Mesenchymal stem cell (in vitro differentiated cells and primary cell): ENCODE measurements at regions not wholly inside any gene's neighbourhood (a gene's known extent, or its start where the extent isn't known, plus 50 kb on each side); places are given as distances from the start of the nearest gene placed in this dataset.

ENCODE experiments used
- DNase-seq: peaks from one replicate; pipeline ENCODE4 v3.0.0-alpha.2; 2013
- H2AFZ ChIP-seq: one replicate; pipeline ENCODE4 v1.6.1; 2013; ENCODE audit warnings: low read depth, mild to moderate bottlenecking, control low read depth, inconsistent platforms, low read length, moderate library complexity
- H2AK5ac ChIP-seq: 2 replicates; pipeline ENCODE4 v1.6.1; 2013; ENCODE audit warnings: low read length, moderate library complexity, mild to moderate bottlenecking, inconsistent platforms; ENCODE audit not compliant: severe bottlenecking
- H2BK120ac ChIP-seq: one replicate; pipeline ENCODE4 v1.6.1; 2013; ENCODE audit warnings: low read depth, mild to moderate bottlenecking, inconsistent platforms, low read length, moderate library complexity
- H2BK12ac ChIP-seq, 2 experiments: one replicate each; pipeline ENCODE4 v1.6.1; 2013; ENCODE audit warnings: inconsistent platforms in 2 of 2, low read length in 2 of 2, mild to moderate bottlenecking in 2 of 2, moderate library complexity in 2 of 2, control low read depth in 1 of 2
- H2BK15ac ChIP-seq: one replicate; pipeline ENCODE4 v1.6.1; 2013; ENCODE audit warnings: mild to moderate bottlenecking, low read depth, inconsistent platforms; ENCODE audit not compliant: poor library complexity, severe bottlenecking
- H2BK5ac ChIP-seq: 2 replicates; pipeline ENCODE4 v1.6.1; 2013; ENCODE audit warnings: low read depth, mild to moderate bottlenecking, low read length, control low read depth, inconsistent platforms; ENCODE audit not compliant: poor library complexity, severe bottlenecking
- H3K14ac ChIP-seq, 2 experiments: one replicate each; pipeline ENCODE4 v1.6.1; 2013; ENCODE audit warnings: inconsistent platforms in 2 of 2, low read length in 2 of 2, control low read depth in 1 of 2, mild to moderate bottlenecking in 1 of 2, moderate library complexity in 1 of 2
- H3K18ac ChIP-seq, 2 experiments: one replicate each; pipeline ENCODE4 v1.6.1; 2013; ENCODE audit warnings: inconsistent platforms in 2 of 2, low read length in 2 of 2, control low read depth in 1 of 2, low read depth in 1 of 2, mild to moderate bottlenecking in 1 of 2
- H3K23ac ChIP-seq, 2 experiments: one replicate each; pipeline ENCODE4 v1.6.1; 2013; ENCODE audit warnings: inconsistent platforms in 2 of 2, low read length in 2 of 2, mild to moderate bottlenecking in 2 of 2, moderate library complexity in 2 of 2, control low read depth in 1 of 2
- H3K27ac ChIP-seq: 2 replicates; pipeline ENCODE4 v1.5.1; 2013; ENCODE audit warnings: mild to moderate bottlenecking, moderate library complexity, low read length, control low read depth, inconsistent platforms; ENCODE audit not compliant: poor library complexity, severe bottlenecking
- H3K27me3 ChIP-seq, 2 experiments: 2 replicates each; pipeline versions ENCODE4 v1.6.1 to v1.7.0; 2013; ENCODE audit warnings: low read length in 2 of 2, mild to moderate bottlenecking in 2 of 2, moderate library complexity in 2 of 2, control low read depth in 1 of 2, inconsistent platforms in 1 of 2; ENCODE audit not compliant: control insufficient read depth in 1 of 2, insufficient read depth in 1 of 2
- H3K36me3 ChIP-seq, 2 experiments: 2 replicates each; pipeline versions ENCODE4 v1.6.1 to v1.7.0; 2013; ENCODE audit warnings: low read length in 2 of 2, control low read depth in 1 of 2, inconsistent platforms in 1 of 2, low read depth in 1 of 2, mild to moderate bottlenecking in 1 of 2; ENCODE audit not compliant: insufficient read depth in 2 of 2, control insufficient read depth in 1 of 2
- H3K4ac ChIP-seq, 2 experiments: one replicate each; pipeline ENCODE4 v1.6.1; 2013; ENCODE audit warnings: inconsistent platforms in 2 of 2, low read length in 2 of 2, mild to moderate bottlenecking in 2 of 2, moderate library complexity in 2 of 2, control low read depth in 1 of 2, low read depth in 1 of 2
- H3K4me1 ChIP-seq: 2 replicates; pipeline ENCODE4 v1.6.1; 2013; ENCODE audit warnings: low read depth, low read length, control low read depth; ENCODE audit not compliant: control insufficient read depth, insufficient read depth
- H3K4me2 ChIP-seq: 2 replicates; pipeline ENCODE4 v1.6.1; 2013; ENCODE audit warnings: low read length, mild to moderate bottlenecking, inconsistent platforms; ENCODE audit not compliant: poor library complexity, severe bottlenecking
- H3K4me3 ChIP-seq, 2 experiments: 2 replicates each; pipeline versions ENCODE4 v1.5.1 to v1.7.0; 2013; ENCODE audit warnings: low read length in 2 of 2, mild to moderate bottlenecking in 2 of 2, control low read depth in 1 of 2, low read depth in 1 of 2; ENCODE audit not compliant: insufficient read depth in 1 of 2
- H3K79me1 ChIP-seq: replicated peaks from 2 replicates; pipeline ENCODE4 v1.6.1; 2013; ENCODE audit warnings: mild to moderate bottlenecking, control low read depth, low read length, inconsistent platforms; ENCODE audit not compliant: poor library complexity, severe bottlenecking
- H3K9ac ChIP-seq: 2 replicates; pipeline ENCODE4 v1.7.0; 2013; ENCODE audit warnings: mild to moderate bottlenecking, low read length, moderate library complexity
- H3K9me3 ChIP-seq: 2 replicates; pipeline ENCODE4 v1.7.0; 2013; ENCODE audit warnings: mild to moderate bottlenecking, low read length; ENCODE audit not compliant: control insufficient read depth
- H4K8ac ChIP-seq: one replicate; pipeline ENCODE4 v1.6.1; 2013; ENCODE audit warnings: inconsistent platforms, mild to moderate bottlenecking, low read length, moderate library complexity
- H4K91ac ChIP-seq: one replicate; pipeline ENCODE4 v1.6.1; 2013; ENCODE audit warnings: mild to moderate bottlenecking, low read length, inconsistent platforms
- WGBS: methylation state at CpG from one replicate; pipeline ENCODE4 v1.1.7; 2013; ENCODE audit warnings: mixed read lengths; 5-methylcytosine and 5-hydroxymethylcytosine counted together

DNA sequence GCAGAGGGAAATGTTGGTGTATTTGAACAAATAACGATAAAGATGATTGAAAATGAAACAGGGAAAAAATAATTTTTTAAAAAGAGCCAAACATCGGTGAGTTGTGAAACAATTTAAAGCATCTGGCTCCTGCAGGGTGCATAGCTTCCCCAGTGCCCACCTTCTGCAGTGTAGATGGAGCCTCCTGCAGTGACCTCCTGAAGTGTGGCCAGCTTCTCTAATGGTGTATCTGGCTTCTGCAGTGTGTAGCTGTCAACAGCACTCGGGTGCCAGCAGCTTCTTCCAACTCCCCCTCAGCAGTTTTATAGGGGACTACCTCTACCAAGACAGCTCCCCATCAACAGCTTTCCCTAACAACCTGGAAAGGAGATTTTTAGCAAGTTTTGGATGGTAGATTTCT lies 279.4 kb upstream of the SEMA6A start:
- no peak overlapping the region for H2AK5ac ChIP-seq

DNA sequence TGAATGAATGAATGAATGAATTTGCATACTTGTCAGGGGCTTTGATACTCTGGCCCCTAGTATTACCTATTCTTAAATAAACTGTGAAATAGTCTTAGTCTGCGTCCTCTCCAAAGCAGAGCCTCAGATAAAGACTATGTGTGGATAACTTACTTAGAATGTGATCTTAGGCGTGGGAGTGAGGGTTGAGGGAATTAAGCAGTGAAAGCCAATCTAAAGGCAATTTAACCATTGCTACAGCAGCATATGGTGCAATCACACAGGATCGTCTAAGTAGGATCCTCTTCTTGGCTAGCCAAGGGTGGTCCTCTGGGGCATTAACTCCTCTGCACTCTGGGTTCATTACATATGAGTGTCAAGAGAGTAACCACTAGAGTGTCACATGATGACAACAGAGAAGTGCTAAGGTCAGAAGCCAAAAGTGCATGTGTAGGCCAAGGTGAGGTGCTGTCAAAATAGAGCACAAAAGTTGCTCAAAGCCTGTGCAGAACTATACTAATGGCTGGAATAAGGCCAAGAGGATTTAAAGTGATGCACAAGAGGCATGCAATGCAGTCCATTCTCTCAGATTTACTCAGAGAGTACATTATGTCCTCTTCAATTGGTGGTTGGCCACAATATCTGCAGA lies 274.4 kb upstream of the SEMA6A start:
- H3K23ac ChIP-seq, result no peak overlapping the region
- no peak for DNase-seq
- 49% methylated on average over 3 of the region's 3 CpGs for WGBS

More for the DNA sequence above, 279.4 kb upstream of the SEMA6A start:
- peaks cover 2% of the 10 kb centered on the region for H3K4me1 ChIP-seq
- H3K4me3 ChIP-seq, result no peak overlapping the region
- no peak overlapping the region for H3K18ac ChIP-seq
- DNase-seq, result no peak
- H2BK120ac ChIP-seq, result no peak overlapping the region
- no peak overlapping the region for H2BK15ac ChIP-seq
- no peaks in the 10 kb centered on the region for H3K9me3 ChIP-seq
- H3K27me3 ChIP-seq, result no peaks in the 10 kb centered on the region
- H2BK12ac ChIP-seq, result no peak overlapping the region
- no peak overlapping the region for H2AFZ ChIP-seq
- no peak overlapping the region for H3K27ac ChIP-seq
- no peak overlapping the region for H4K91ac ChIP-seq
- no peaks in the 10 kb centered on the region for H3K36me3 ChIP-seq
- no peak overlapping the region for H3K14ac ChIP-seq
- H4K8ac ChIP-seq, result no peak overlapping the region
- H2BK5ac ChIP-seq, result no peak overlapping the region
- H3K4me2 ChIP-seq, result no peak overlapping the region
- no peak overlapping the region for H3K4ac ChIP-seq
- WGBS, result 65% methylated on average over 2 of the region's 3 CpGs
- no peak overlapping the region for H3K23ac ChIP-seq
- no peak overlapping the region for H3K9ac ChIP-seq
- H3K79me1 ChIP-seq, result no peaks in the 10 kb centered on the region

DNA sequence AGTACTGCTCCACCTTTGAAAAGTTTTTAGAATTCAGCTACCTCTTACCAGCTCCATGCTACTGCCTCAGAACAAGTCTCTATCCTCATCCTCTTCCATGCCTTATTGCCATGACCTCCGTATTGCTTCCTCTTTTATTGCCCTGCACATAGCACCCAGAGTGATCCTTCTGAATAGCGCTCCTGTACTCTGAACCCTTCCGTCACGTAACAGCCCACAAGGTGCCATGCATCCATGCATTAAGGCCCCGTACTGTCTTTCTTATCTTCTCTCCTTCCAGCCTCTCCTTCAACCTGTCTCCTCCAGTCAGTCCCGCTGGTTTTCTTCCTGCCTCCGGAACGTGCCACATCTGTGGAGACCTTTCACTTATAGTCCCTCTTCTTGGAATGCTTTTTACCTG lies 273.3 kb upstream of the SEMA6A start:
- Histone ChIP-seq H4K8ac (no peak overlapping the region), H2AFZ (no peak overlapping the region), H3K4ac (no peak overlapping the region), H3K36me3 (no peaks in the 10 kb centered on the region), H4K91ac (no peak overlapping the region), H3K79me1 (no peaks in the 10 kb centered on the region), H3K9ac (no peak overlapping the region), H3K23ac (no peak overlapping the region), H3K4me3 (no peak overlapping the region), H2BK12ac (no peak overlapping the region), H3K27ac (no peak overlapping the region), H3K27me3 (no peaks in the 10 kb centered on the region), H2BK15ac (no peak overlapping the region), H3K4me1 (no peaks in the 10 kb centered on the region), H3K14ac (no peak overlapping the region), H3K4me2 (no peak overlapping the region), H2BK5ac (no peak overlapping the region), H3K18ac (no peak overlapping the region), H2AK5ac (no peak overlapping the region), H3K9me3 (no peaks in the 10 kb centered on the region), H2BK120ac (no peak overlapping the region)
- no peak for DNase-seq
- 94% methylated on average over 8 of the region's 8 CpGs for WGBS

More for the DNA sequence above, 274.4 kb upstream of the SEMA6A start:
- Histone ChIP-seq H3K9ac (no peak overlapping the region), H3K79me1 (no peaks in the 10 kb centered on the region), H2AK5ac (no peak overlapping the region), H2AFZ (no peak overlapping the region), H3K4ac (no peak overlapping the region), H2BK5ac (no peak overlapping the region), H3K4me1 (no peaks in the 10 kb centered on the region), H3K14ac (no peak overlapping the region), H4K91ac (no peak overlapping the region), H3K4me2 (no peak overlapping the region), H2BK15ac (no peak overlapping the region), H3K27ac (no peak overlapping the region), H3K4me3 (no peak overlapping the region), H2BK12ac (no peak overlapping the region), H3K18ac (peak overlapping the region in 1 of 2 experiments; percentile 57), H3K9me3 (no peaks in the 10 kb centered on the region), H3K27me3 (no peaks in the 10 kb centered on the region), H3K36me3 (no peaks in the 10 kb centered on the region), H4K8ac (no peak overlapping the region), H2BK120ac (no peak overlapping the region)

DNA sequence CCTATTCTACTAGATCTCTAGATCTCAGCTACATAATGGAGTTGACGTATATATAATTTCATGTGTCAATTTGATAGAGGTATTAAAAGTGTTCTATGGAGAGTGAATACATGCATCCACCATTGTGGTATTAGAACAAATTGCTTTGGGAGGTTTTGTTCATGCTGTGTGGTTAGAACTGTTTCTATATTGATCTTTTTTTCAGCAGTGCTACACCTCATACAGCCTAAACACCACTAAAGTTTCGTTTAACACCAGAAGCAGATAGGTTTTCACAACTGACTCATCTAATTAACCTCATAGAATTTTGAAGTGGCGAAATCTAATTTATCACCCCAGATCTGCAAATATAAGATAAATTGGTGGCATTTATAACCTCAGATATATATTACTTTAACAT lies 269.4 kb upstream of the SEMA6A start:
- Histone ChIP-seq H3K27me3 (no peaks in the 10 kb centered on the region), H2BK12ac (no peak overlapping the region), H3K79me1 (no peaks in the 10 kb centered on the region), H3K4ac (no peak overlapping the region), H4K8ac (no peak overlapping the region), H2BK15ac (no peak overlapping the region), H2BK5ac (no peak overlapping the region), H3K4me3 (no peak overlapping the region), H2AK5ac (no peak overlapping the region), H3K9me3 (no peaks in the 10 kb centered on the region), H3K14ac (no peak overlapping the region), H3K9ac (no peak overlapping the region), H3K4me2 (no peak overlapping the region), H3K27ac (no peak overlapping the region), H3K4me1 (no peaks in the 10 kb centered on the region), H3K23ac (no peak overlapping the region), H4K91ac (no peak overlapping the region), H3K18ac (no peak overlapping the region), H2BK120ac (no peak overlapping the region), H2AFZ (no peak overlapping the region), H3K36me3 (no peaks in the 10 kb centered on the region)
- 88% methylated on average over 1 of the region's 3 CpGs for WGBS
- DNase-seq, result no peak
